H1 (cell line): ENCODE measurements at regions not wholly inside any gene's neighbourhood (a gene's known extent, or its start where the extent isn't known, plus 50 kb on each side); places are given as distances from the start of the nearest gene placed in this dataset.

Source experiments
- CTCF ChIA-PET: fragments of 300-600 bp; sonication (Branson Sonifier 250); formaldehyde crosslinking; loops from one replicate; lab custom pipeline; 2021; ENCODE audit not compliant: partially characterized antibody; lab: Charles Lee
- POLR2A ChIA-PET: fragments of 300-600 bp; sonication (Branson Sonifier 250); formaldehyde crosslinking; loops from one replicate; lab custom pipeline; 2021; ENCODE audit warnings: inconsistent platforms; ENCODE audit not compliant: partially characterized antibody; lab: Charles Lee
- DNase-seq, 2 experiments: peaks; one replicate each; pipeline versions ENCODE4 v3.0.0 to v3.0.0-alpha.2; 2010 to 2022; ENCODE audit warnings: low spot score in 2 of 2, low read depth in 1 of 2, mixed read lengths in 1 of 2
- FAIRE-seq: peaks from 2 replicates; lab custom pipeline; 2011; peaks lifted over from hg19 to GRCh38; lab: Jason Lieb, UNC
- H2AFZ ChIP-seq: 2 replicates; pipeline ENCODE4 v1.8.1; 2012; ENCODE audit warnings: low read length, inconsistent platforms
- H2AK5ac ChIP-seq: 2 replicates; pipeline ENCODE4 v1.6.1; 2013; ENCODE audit warnings: low read depth, low read length
- H2BK120ac ChIP-seq: replicated peaks from 2 replicates; pipeline ENCODE3; 2013; ENCODE audit warnings: low read depth, low read length, inconsistent platforms
- H2BK12ac ChIP-seq: 2 replicates; pipeline ENCODE4 v1.6.1; 2013; ENCODE audit warnings: low read depth, low read length
- H2BK15ac ChIP-seq: 2 replicates; pipeline ENCODE4 v1.6.1; 2013; ENCODE audit warnings: low read length
- H2BK20ac ChIP-seq: 2 replicates; pipeline ENCODE4 v1.6.1; 2013; ENCODE audit warnings: low read length
- H2BK5ac ChIP-seq: 2 replicates; pipeline ENCODE4 v1.6.1; 2013; ENCODE audit warnings: low read depth, low read length
- H3K14ac ChIP-seq: 2 replicates; pipeline ENCODE4 v1.6.1; 2013; ENCODE audit warnings: inconsistent platforms; ENCODE audit not compliant: insufficient read length
- H3K18ac ChIP-seq: 2 replicates; pipeline ENCODE4 v1.6.1; 2013; ENCODE audit warnings: low read length; ENCODE audit errors: extremely low read depth
- H3K23ac ChIP-seq: 2 replicates; pipeline ENCODE4 v1.6.1; 2013; ENCODE audit warnings: inconsistent platforms; ENCODE audit not compliant: insufficient read length
- H3K23me2 ChIP-seq: 2 replicates; pipeline ENCODE4 v1.6.1; 2013; ENCODE audit warnings: low read depth, low read length
- H3K27ac ChIP-seq: 2 replicates; pipeline ENCODE4 v1.6.1; 2011; ENCODE audit warnings: low read depth, low read length, inconsistent platforms
- H3K27me3 ChIP-seq, 4 experiments: replicated peaks in 1 of 4; 1 replicate in 1 of 4; 2 replicates in 3 of 4; pipeline versions ENCODE4 v1.6.1 to v1.8.1; 2011 to 2013; ENCODE audit warnings: low read length in 3 of 4, mild to moderate bottlenecking in 3 of 4, inconsistent platforms in 2 of 4, mixed read lengths in 2 of 4, moderate library complexity in 1 of 4; ENCODE audit not compliant: control insufficient read depth in 3 of 4, insufficient read depth in 3 of 4; ENCODE audit errors: extremely low read depth in 1 of 4
- H3K36me3 ChIP-seq, 4 experiments: 2 replicates each; pipeline versions ENCODE4 v1.6.1 to v1.8.1; 2011 to 2013; ENCODE audit warnings: mild to moderate bottlenecking in 4 of 4, low read length in 3 of 4, moderate library complexity in 2 of 4, control low read depth in 1 of 4, inconsistent platforms in 1 of 4; ENCODE audit not compliant: insufficient read depth in 4 of 4, control insufficient read depth in 2 of 4
- H3K4ac ChIP-seq: replicated peaks from 2 replicates; pipeline ENCODE3; 2013; ENCODE audit warnings: low read length, low read depth, mixed read lengths, inconsistent platforms; ENCODE audit not compliant: insufficient read length
- H3K4me1 ChIP-seq, 4 experiments: replicated peaks in 1 of 4; 1 replicate in 1 of 4; 2 replicates in 3 of 4; pipeline versions ENCODE4 v1.6.1 to v1.8.1; 2011 to 2013; ENCODE audit warnings: low read length in 3 of 4, inconsistent platforms in 2 of 4, mixed read lengths in 1 of 4; ENCODE audit not compliant: insufficient read depth in 4 of 4, control insufficient read depth in 3 of 4
- H3K4me2 ChIP-seq, 2 experiments: 2 replicates each; pipeline versions ENCODE4 v1.6.1 to v1.8.1; 2011 to 2013; ENCODE audit warnings: low read depth in 2 of 2, low read length in 2 of 2, control low read depth in 1 of 2, inconsistent platforms in 1 of 2, mild to moderate bottlenecking in 1 of 2; ENCODE audit not compliant: insufficient read depth in 1 of 2
- H3K4me3 ChIP-seq, 4 experiments: fragments of 200-600, 300-600 bp in 1 of 4; sonication (generic), shearing (Covaris generic), sonication (Bioruptor Twin) in 1 of 4; 2 replicates each; pipeline versions ENCODE4 v1.5.1 to v1.8.1; 2011 to 2016; ENCODE audit warnings: low read length in 4 of 4, low read depth in 3 of 4, control low read depth in 2 of 4, inconsistent platforms in 2 of 4, mild to moderate bottlenecking in 2 of 4, mixed read lengths in 1 of 4, moderate library complexity in 1 of 4; ENCODE audit not compliant: insufficient read depth in 2 of 4; ENCODE audit errors: extremely low read depth in 1 of 4
- H3K56ac ChIP-seq: replicated peaks from 2 replicates; pipeline ENCODE3; 2013; ENCODE audit warnings: low read depth, mild to moderate bottlenecking, mixed read lengths, low read length, inconsistent platforms; ENCODE audit not compliant: insufficient read length
- H3K79me1 ChIP-seq: 2 replicates; pipeline ENCODE4 v1.6.1; 2013; ENCODE audit warnings: low read depth, low read length, control low read depth
- H3K79me2 ChIP-seq, 2 experiments: 2 replicates each; pipeline versions ENCODE4 v1.6.1 to v1.8.1; 2012 to 2013; ENCODE audit warnings: low read length in 2 of 2, mild to moderate bottlenecking in 2 of 2, inconsistent platforms in 1 of 2; ENCODE audit not compliant: insufficient read depth in 2 of 2, control insufficient read depth in 1 of 2
- H3K9ac ChIP-seq, 4 experiments: replicated peaks in 1 of 4; 1 replicate in 1 of 4; 2 replicates in 3 of 4; pipeline versions ENCODE4 v1.6.1 to v1.8.1; 2011 to 2013; ENCODE audit warnings: low read depth in 3 of 4, low read length in 3 of 4, control low read depth in 2 of 4, mild to moderate bottlenecking in 2 of 4, moderate library complexity in 2 of 4, inconsistent platforms in 1 of 4; ENCODE audit errors: extremely low read depth in 1 of 4
- H3K9me3 ChIP-seq, 2 experiments: 2 replicates each; pipeline versions ENCODE4 v1.6.1 to v1.8.1; 2012 to 2013; ENCODE audit warnings: mild to moderate bottlenecking in 2 of 2, moderate library complexity in 2 of 2, control low read depth in 1 of 2, inconsistent platforms in 1 of 2, low read depth in 1 of 2, low read length in 1 of 2, mixed read lengths in 1 of 2; ENCODE audit not compliant: insufficient read depth in 2 of 2
- H4K20me1 ChIP-seq, 2 experiments: replicated peaks in 1 of 2; 2 replicates each; pipeline versions ENCODE3 to v1.8.1; 2011 to 2013; ENCODE audit warnings: inconsistent platforms in 2 of 2, low read length in 2 of 2, mild to moderate bottlenecking in 1 of 2; ENCODE audit not compliant: insufficient read depth in 2 of 2, control insufficient read depth in 1 of 2
- H4K5ac ChIP-seq: 2 replicates; pipeline ENCODE4 v1.6.1; 2013; ENCODE audit warnings: low read length, low read depth, mixed read lengths, inconsistent platforms; ENCODE audit not compliant: insufficient read length
- H4K8ac ChIP-seq: 2 replicates; pipeline ENCODE4 v1.8.0; 2013; ENCODE audit warnings: mild to moderate bottlenecking, moderate library complexity, low read length, inconsistent platforms; ENCODE audit not compliant: insufficient read depth; ENCODE audit errors: extremely low read depth
- H4K91ac ChIP-seq: replicated peaks from 2 replicates; pipeline ENCODE3; 2013; ENCODE audit warnings: low read length, mixed read lengths, inconsistent platforms; ENCODE audit not compliant: insufficient read length
- ASH2L ChIP-seq: fragments of 200-600, 300-600 bp; sonication (generic); IDR thresholded peaks from one replicate; pipeline ENCODE4 v1.7.1; 2017; ENCODE audit warnings: low read length
- CBX8 ChIP-seq: fragments of 300-800, 300-1000 bp; sonication (generic); IDR thresholded peaks from 2 replicates; pipeline ENCODE4 v1.7.1; 2016; ENCODE audit warnings: low read depth, low read length, borderline replicate concordance
- CREB1 ChIP-seq: IDR thresholded peaks from 2 replicates; pipeline ENCODE4 v1.6.1; 2012; ENCODE audit warnings: inconsistent platforms
- FOSL1 ChIP-seq: IDR thresholded peaks from 2 replicates; pipeline ENCODE4 v1.6.1; 2011; ENCODE audit warnings: mild to moderate bottlenecking, low read depth, low read length, moderate library complexity; ENCODE audit not compliant: insufficient read depth
- GTF2F1 ChIP-seq: IDR thresholded peaks from 2 replicates; pipeline ENCODE4 v1.6.1; 2012; ENCODE audit warnings: low read depth, low read length, improper control_type of control experiment, borderline replicate concordance
- HDAC2 ChIP-seq, 2 experiments: fragments of 300-600 bp in 1 of 2; sonication (generic) in 1 of 2; IDR thresholded peaks; 2 replicates each; pipeline ENCODE4 v1.6.1; 2011 to 2012; ENCODE audit warnings: low read depth in 2 of 2, low read length in 2 of 2, mild to moderate bottlenecking in 2 of 2, moderate library complexity in 2 of 2, borderline replicate concordance in 1 of 2, inconsistent platforms in 1 of 2
- TAF7 ChIP-seq: optimal IDR thresholded peaks from 2 replicates; pipeline ENCODE3; 2011; ENCODE audit warnings: low read depth, mild to moderate bottlenecking, inconsistent platforms, low read length, moderate library complexity, borderline replicate concordance
- YY1 ChIP-seq: IDR thresholded peaks from 2 replicates; pipeline ENCODE4 v1.6.1; 2011; ENCODE audit warnings: low read depth, mild to moderate bottlenecking, low read length
- WGBS, 2 experiments: shearing (Covaris generic) in 1 of 2; methylation state at CpG; one replicate each; pipeline versions ENCODE4 v1.1.6 to v1.1.7; 2013 to 2015; ENCODE audit warnings: low lambda C conversion rate in 2 of 2, mixed read lengths in 2 of 2, inconsistent platforms in 1 of 2, low coverage in 1 of 2, missing lambda C conversion rate in 1 of 2; ENCODE audit not compliant: insufficient replicate concordance in 2 of 2, insufficient coverage in 1 of 2, insufficient read length in 1 of 2; ENCODE audit errors: extremely low coverage in 1 of 2, missing lambda C conversion rate in 1 of 2; 5-methylcytosine and 5-hydroxymethylcytosine counted together

DNA sequence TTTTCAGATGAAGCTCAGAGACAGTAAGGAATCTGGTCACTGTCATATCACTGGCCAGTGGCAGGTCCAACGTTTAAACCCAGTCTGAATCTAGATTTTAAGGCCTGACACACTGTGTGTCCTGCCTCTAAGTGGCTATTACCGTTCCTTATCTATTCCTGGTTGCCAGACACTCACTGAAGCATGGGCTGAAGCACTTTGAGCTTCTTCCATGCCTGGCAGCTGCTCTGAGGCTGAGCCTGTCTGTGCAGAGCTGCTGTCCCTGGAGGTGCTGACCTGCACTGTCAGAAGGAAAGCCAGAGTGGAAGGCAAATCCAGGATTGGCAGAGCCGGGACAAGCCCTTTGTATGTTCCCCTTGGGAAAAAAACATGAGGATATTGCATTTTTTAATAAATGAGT lies 109.2 kb upstream of the SLC7A1 start:
- Histone ChIP-seq H3K14ac (no peak overlapping the region), H3K79me2 (no peaks in the 10 kb centered on the region), H4K91ac (no peak overlapping the region), H3K4me3 (no peak overlapping the region), H3K23me2 (no peaks in the 10 kb centered on the region), H2BK120ac (no peak overlapping the region), H3K4me2 (no peak overlapping the region), H2BK12ac (no peak overlapping the region), H2AFZ (no peak overlapping the region), H3K9me3 (peaks cover 0 to 3% of the 10 kb centered on the region in 2 experiments; a peak in 1 of 4 replicates), H3K36me3 (no peaks in the 10 kb centered on the region), H2BK15ac (no peak overlapping the region), H3K4me1 (peaks cover 0 to 6% (median 4%) of the 10 kb centered on the region in 4 experiments; a peak in 6 of 7 replicates), H3K4ac (no peak overlapping the region), H4K20me1 (no peaks in the 10 kb centered on the region), H3K23ac (no peak overlapping the region), H3K18ac (no peak overlapping the region), H3K9ac (no peak overlapping the region), H3K27ac (no peak overlapping the region), H2BK5ac (no peak overlapping the region), H4K5ac (no peak overlapping the region), H3K27me3 (no peaks in the 10 kb centered on the region), H4K8ac (no peak overlapping the region), H2AK5ac (no peak overlapping the region), H3K79me1 (no peaks in the 10 kb centered on the region), H2BK20ac (no peak overlapping the region), H3K56ac (no peak overlapping the region)
- WGBS, 2 experiments, result 89% methylated on average over 3 of the region's 3 CpGs; no CpG with 5 or more reads in 1 of the 2 experiments
- ChIA-PET CTCF (interaction anchor here (1.5 to 11.1 kb wide), 3 partner anchors 190 to 232 kb away, joined by 3 to 210 read pairs (median 10); no protein-coding TSS in a partner anchor), POLR2A (interaction anchor here (0.9 to 1.4 kb wide), 2 partner anchors 10 to 196 kb away, joined by 3 to 4 read pairs; no protein-coding TSS in a partner anchor)
- DNase-seq, result no peak
- TF ChIP-seq FOSL1 (no peak), YY1 (no peak), TAF7 (no peak), ASH2L (no peak), GTF2F1 (no peak), CBX8 (no peak), HDAC2 (IDR thresholded peaks at IDR 0.05; ENCODE audit: borderline replicate concordance in 1 of 2, low read depth in 2 of 2, low read length in 2 of 2) (no peak), CREB1 (no peak)
- FAIRE-seq, result no peak
